ENCODE measurements at regions not wholly inside any gene's neighbourhood (a gene's known extent, or its start where the extent isn't known, plus 50 kb on each side); places are given as distances from the start of the nearest gene placed in this dataset.

DNA sequence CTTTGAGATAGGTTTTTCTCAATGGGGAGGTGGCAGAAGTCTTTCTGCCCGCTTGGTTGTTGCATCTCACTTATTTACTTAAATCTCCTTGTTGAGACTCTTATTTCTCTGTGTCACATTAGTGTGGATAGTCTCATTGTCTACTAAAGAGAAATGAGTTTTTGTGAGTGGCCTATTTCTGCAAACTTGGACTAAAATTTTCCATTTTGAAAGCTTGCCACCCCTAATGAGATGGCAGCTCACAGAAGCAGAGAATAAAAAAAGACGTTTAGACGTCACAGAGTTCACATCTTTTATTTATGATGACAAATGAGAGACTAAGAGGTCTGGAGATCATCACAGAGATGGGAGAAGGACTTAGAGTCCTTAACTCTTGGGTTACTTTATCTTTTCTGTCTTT, 262.7 kb upstream of the PHYHIPL start:
- Histone ChIP-seq H3K27ac (ENCODE audit: low read length in 2 of 2) (no peak overlapping the region), H3K9me3 (ENCODE audit: control extremely low read depth in 1 of 3, control insufficient read depth in 2 of 3, insufficient read depth in 1 of 3, low read length in 2 of 3) (no peaks in the 10 kb centered on the region), H3K79me2 (ENCODE audit: control insufficient read depth, insufficient read depth, low read length) (no peaks in the 10 kb centered on the region), H3K9ac (ENCODE audit: low read length) (no peak overlapping the region), H3K27me3 (replicated peaks in 1 of 4; ENCODE audit: control extremely low read depth in 1 of 4, control insufficient read depth in 3 of 4, insufficient read depth in 4 of 4, low read length in 3 of 4) (no peaks in the 10 kb centered on the region), H3K36me3 (replicated peaks in 1 of 2; ENCODE audit: control extremely low read depth in 1 of 2, control insufficient read depth in 1 of 2, extremely low read depth in 1 of 2, insufficient read depth in 2 of 2, low read length in 1 of 2) (no peaks in the 10 kb centered on the region), H3K4me3 (ENCODE audit: control extremely low read depth in 1 of 5, extremely low read depth in 1 of 5, insufficient read depth in 1 of 5, low read depth in 2 of 5, low read length in 4 of 5) (no peak overlapping the region), H2AFZ (ENCODE audit: insufficient read depth, low read depth, low read length, poor library complexity, severe bottlenecking) (no peak overlapping the region), H3K4me2 (replicated peaks; ENCODE audit: low read depth, low read length, poor library complexity, severe bottlenecking) (no peak overlapping the region), H3K4me1 (ENCODE audit: control insufficient read depth in 2 of 2, insufficient read depth in 2 of 2, low read length in 2 of 2) (no peaks in the 10 kb centered on the region), H4K20me1 (ENCODE audit: control insufficient read depth, insufficient read depth, low read length, poor library complexity, severe bottlenecking) (no peaks in the 10 kb centered on the region)
- ChIA-PET POLR2A (no interaction called here), CTCF (no interaction called here)
- no peak for DNase-seq
- Mint-ChIP-seq H3K27me3 (no peaks in the 10 kb centered on the region), H3K9me3 (ENCODE audit: insufficient read depth) (no peaks in the 10 kb centered on the region), H3K4me3 (no peak overlapping the region), H3K4me1 (no peaks in the 10 kb centered on the region), H3K27ac (no peak overlapping the region)
- no peak for TF ChIP-seq EZH2 (IDR thresholded peaks at IDR 0.05; ENCODE audit: borderline replicate concordance, insufficient read depth, low read depth, low read length, poor library complexity, severe bottlenecking)
- TF ChIP-seq, protein P1, sequence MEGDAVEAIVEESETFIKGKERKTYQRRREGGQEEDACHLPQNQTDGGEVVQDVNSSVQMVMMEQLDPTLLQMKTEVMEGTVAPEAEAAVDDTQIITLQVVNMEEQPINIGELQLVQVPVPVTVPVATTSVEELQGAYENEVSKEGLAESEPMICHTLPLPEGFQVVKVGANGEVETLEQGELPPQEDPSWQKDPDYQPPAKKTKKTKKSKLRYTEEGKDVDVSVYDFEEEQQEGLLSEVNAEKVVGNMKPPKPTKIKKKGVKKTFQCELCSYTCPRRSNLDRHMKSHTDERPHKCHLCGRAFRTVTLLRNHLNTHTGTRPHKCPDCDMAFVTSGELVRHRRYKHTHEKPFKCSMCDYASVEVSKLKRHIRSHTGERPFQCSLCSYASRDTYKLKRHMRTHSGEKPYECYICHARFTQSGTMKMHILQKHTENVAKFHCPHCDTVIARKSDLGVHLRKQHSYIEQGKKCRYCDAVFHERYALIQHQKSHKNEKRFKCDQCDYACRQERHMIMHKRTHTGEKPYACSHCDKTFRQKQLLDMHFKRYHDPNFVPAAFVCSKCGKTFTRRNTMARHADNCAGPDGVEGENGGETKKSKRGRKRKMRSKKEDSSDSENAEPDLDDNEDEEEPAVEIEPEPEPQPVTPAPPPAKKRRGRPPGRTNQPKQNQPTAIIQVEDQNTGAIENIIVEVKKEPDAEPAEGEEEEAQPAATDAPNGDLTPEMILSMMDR (IDR thresholded peaks at IDR 0.05) = no peak
- intact Hi-C loops (cut with micrococcal nuclease) = no loop called here
- ATAC-seq (ENCODE audit: low read depth) = no peak
- no CpG with 5 or more reads among the region's 3 CpGs for WGBS (ENCODE audit: insufficient coverage)

DNA sequence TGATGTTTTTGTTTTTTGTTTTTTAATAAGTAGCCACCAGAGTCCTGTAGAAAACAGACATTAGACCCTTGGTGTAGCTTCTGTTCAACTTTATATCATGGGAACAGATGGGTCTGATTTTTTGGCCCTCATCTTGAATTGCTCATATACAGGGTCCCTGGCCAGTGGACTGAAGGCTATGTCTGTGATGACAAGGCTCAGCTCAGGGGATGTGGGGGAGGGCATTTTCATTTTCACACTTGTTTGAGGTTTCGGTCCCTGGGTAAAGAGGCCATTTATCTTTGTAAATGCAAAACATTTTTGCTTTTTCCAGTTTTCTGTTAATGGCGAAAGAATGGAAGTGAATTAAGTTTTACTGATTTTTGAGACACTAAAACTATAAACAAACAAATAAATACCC, 257.6 kb upstream of the PHYHIPL start:
- TF ChIP-seq, protein P1 (IDR thresholded peaks at IDR 0.05) = no peak
- no peak for TF ChIP-seq EZH2 (IDR thresholded peaks at IDR 0.05; ENCODE audit: borderline replicate concordance, insufficient read depth, low read depth, low read length, poor library complexity, severe bottlenecking)
- ChIA-PET POLR2A (no interaction called here), CTCF (no interaction called here)
- Mint-ChIP-seq H3K27me3 (no peaks in the 10 kb centered on the region), H3K4me3 (no peak overlapping the region), H3K9me3 (ENCODE audit: insufficient read depth) (no peaks in the 10 kb centered on the region), H3K27ac (no peak overlapping the region), H3K4me1 (no peaks in the 10 kb centered on the region)
- no peak overlapping the region for H3K9ac ChIP-seq (ENCODE audit: low read length)
- no peak for DNase-seq
- no peaks in the 10 kb centered on the region for H3K79me2 ChIP-seq (ENCODE audit: control insufficient read depth, insufficient read depth, low read length)
- H3K36me3 ChIP-seq (replicated peaks in 1 of 2; ENCODE audit: control extremely low read depth in 1 of 2, control insufficient read depth in 1 of 2, extremely low read depth in 1 of 2, insufficient read depth in 2 of 2, low read length in 1 of 2) = no peaks in the 10 kb centered on the region
- ATAC-seq (ENCODE audit: low read depth) = no peak
- H2AFZ ChIP-seq (ENCODE audit: insufficient read depth, low read depth, low read length, poor library complexity, severe bottlenecking) = no peak overlapping the region
- intact Hi-C loops (cut with micrococcal nuclease) = no loop called here
- no CpG with 5 or more reads among the region's 2 CpGs for WGBS (ENCODE audit: insufficient coverage)
- no peaks in the 10 kb centered on the region for H3K9me3 ChIP-seq (ENCODE audit: control extremely low read depth in 1 of 3, control insufficient read depth in 2 of 3, insufficient read depth in 1 of 3, low read length in 2 of 3)
- no peak overlapping the region for H3K4me2 ChIP-seq (replicated peaks; ENCODE audit: low read depth, low read length, poor library complexity, severe bottlenecking)
- peaks cover 0 to 3% (median 0%) of the 10 kb centered on the region in 4 experiments for H3K27me3 ChIP-seq (replicated peaks in 1 of 4; ENCODE audit: control extremely low read depth in 1 of 4, control insufficient read depth in 3 of 4, insufficient read depth in 4 of 4, low read length in 3 of 4)
- no peak overlapping the region for H3K27ac ChIP-seq (ENCODE audit: low read length in 2 of 2)
- no peak overlapping the region for H3K4me3 ChIP-seq (ENCODE audit: control extremely low read depth in 1 of 5, extremely low read depth in 1 of 5, insufficient read depth in 1 of 5, low read depth in 2 of 5, low read length in 4 of 5)
- no peaks in the 10 kb centered on the region for H3K4me1 ChIP-seq (ENCODE audit: control insufficient read depth in 2 of 2, insufficient read depth in 2 of 2, low read length in 2 of 2)
- no peaks in the 10 kb centered on the region for H4K20me1 ChIP-seq (ENCODE audit: control insufficient read depth, insufficient read depth, low read length, poor library complexity, severe bottlenecking)

Data from B cell (primary cell).